Esophagus muscularis mucosa (tissue), 4 donors: ENCODE measurements at regions not wholly inside any gene's neighbourhood (a gene's known extent, or its start where the extent isn't known, plus 50 kb on each side); places are given as distances from the start of the nearest gene placed in this dataset.

ENCODE experiments used
- DNase-seq: peaks from one replicate; pipeline ENCODE4 v3.0.0-alpha.2; 2017; ENCODE audit errors: extremely low spot score
- H3K27ac ChIP-seq, 4 donors: fragments of 200-600 bp; sonication (generic); replicated peaks in 1 of 4; 1 replicate in 3 of 4; 2 replicates in 1 of 4; pipeline ENCODE4 v1.5.1; 2016 to 2019; ENCODE audit warnings: mild to moderate bottlenecking in 1 of 4
- H3K27me3 ChIP-seq, 4 donors: fragments of 200-600 bp; sonication (generic); one replicate each; pipeline versions ENCODE4 v1.5.1 to v1.6.0; 2016 to 2019
- H3K36me3 ChIP-seq, 4 donors: fragments of 200-600 bp; sonication (generic); one replicate each; pipeline ENCODE4 v1.5.1; 2016 to 2019
- H3K4me1 ChIP-seq, 4 donors: fragments of 200-600 bp; sonication (generic); one replicate each; pipeline ENCODE4 v1.5.1; 2016 to 2019
- H3K4me3 ChIP-seq, 4 donors: fragments of 200-600 bp; sonication (generic); 1 replicate in 2 of 4; 2 replicates in 2 of 4; pipeline ENCODE4 v1.5.1; 2016 to 2019; ENCODE audit warnings: mild to moderate bottlenecking in 4 of 4, moderate library complexity in 1 of 4
- H3K9me3 ChIP-seq, 4 donors: fragments of 200-600 bp; sonication (generic); 1 replicate in 3 of 4; 2 replicates in 1 of 4; pipeline ENCODE4 v1.5.1; 2016 to 2019
- EP300 ChIP-seq: sonication (generic); formaldehyde crosslinking; IDR thresholded peaks from one replicate; pipeline ENCODE4 v1.6.1; 2017; ENCODE audit warnings: antibody characterized with exemption
- POLR2A ChIP-seq: fragments of 450-650 bp; IDR thresholded peaks from one replicate; pipeline ENCODE4 v1.6.1; 2017; ENCODE audit warnings: antibody characterized with exemption, moderate library complexity, mild to moderate bottlenecking, low read depth
- POLR2AphosphoS5 ChIP-seq, 2 donors: sonication (generic); formaldehyde crosslinking; IDR thresholded peaks; one replicate each; pipeline ENCODE4 v1.6.1; 2017; ENCODE audit warnings: antibody characterized with exemption in 2 of 2
- WGBS: methylation state at CpG from one replicate; pipeline ENCODE4 v1.1.5; 2018; 5-methylcytosine and 5-hydroxymethylcytosine counted together
- intact Hi-C: fragments of 100-400 bp; cut with DNase I; formaldehyde crosslinking; loops from one replicate; pipeline ENCODE4 v1.15.1; 2023
- TF ChIP-seq, protein P1 (sequence below), 3 experiments: fragments of 200-600 bp in 2 of 3; fragments of 450-650 bp in 1 of 3; sonication (generic) in 2 of 3; IDR thresholded peaks; one replicate each; pipeline ENCODE4 v1.5.1; 2017 to 2019; ENCODE audit warnings: antibody characterized with exemption in 3 of 3, mild to moderate bottlenecking in 2 of 3, moderate library complexity in 1 of 3

DNA sequence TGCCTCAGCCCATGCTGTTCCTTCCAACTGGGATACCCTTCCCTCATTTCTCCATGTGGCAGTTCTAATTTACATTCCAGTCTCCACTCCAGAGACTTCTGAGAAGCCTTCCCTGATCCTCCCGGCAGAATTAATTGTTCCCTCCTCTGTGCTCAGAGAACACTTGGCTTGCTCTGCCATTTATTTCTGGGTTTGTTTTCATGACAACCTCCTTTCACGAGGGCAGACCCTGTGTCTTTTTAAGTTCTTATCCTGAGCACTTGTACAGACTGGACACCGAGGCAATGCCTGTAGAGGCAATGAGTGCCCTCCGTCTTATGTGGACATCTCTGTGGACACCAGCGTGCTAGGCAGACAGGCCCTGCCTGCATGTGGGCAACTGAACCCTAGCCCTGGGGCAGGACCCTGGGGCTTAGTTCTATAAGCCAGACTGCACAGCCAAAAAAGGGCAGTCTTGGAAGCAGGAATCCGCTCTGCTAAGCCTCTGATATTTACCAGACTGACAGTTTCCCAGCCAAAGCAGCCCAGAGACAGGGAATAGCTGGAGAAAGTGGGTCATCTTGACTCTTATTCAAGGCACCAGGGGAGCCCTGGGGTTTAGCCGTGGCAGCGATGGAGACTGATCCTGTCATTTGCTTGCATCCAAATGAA lies 474.0 kb downstream of the RPS24 start:
- peak; percentile 79 for DNase-seq
- TF ChIP-seq, protein P1, sequence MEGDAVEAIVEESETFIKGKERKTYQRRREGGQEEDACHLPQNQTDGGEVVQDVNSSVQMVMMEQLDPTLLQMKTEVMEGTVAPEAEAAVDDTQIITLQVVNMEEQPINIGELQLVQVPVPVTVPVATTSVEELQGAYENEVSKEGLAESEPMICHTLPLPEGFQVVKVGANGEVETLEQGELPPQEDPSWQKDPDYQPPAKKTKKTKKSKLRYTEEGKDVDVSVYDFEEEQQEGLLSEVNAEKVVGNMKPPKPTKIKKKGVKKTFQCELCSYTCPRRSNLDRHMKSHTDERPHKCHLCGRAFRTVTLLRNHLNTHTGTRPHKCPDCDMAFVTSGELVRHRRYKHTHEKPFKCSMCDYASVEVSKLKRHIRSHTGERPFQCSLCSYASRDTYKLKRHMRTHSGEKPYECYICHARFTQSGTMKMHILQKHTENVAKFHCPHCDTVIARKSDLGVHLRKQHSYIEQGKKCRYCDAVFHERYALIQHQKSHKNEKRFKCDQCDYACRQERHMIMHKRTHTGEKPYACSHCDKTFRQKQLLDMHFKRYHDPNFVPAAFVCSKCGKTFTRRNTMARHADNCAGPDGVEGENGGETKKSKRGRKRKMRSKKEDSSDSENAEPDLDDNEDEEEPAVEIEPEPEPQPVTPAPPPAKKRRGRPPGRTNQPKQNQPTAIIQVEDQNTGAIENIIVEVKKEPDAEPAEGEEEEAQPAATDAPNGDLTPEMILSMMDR (IDR thresholded peaks at IDR 0.05), result no peak
- TF ChIP-seq POLR2A (no peak), POLR2AphosphoS5 (IDR thresholded peaks at IDR 0.05) (peak in 1 of 2 donors; percentile 43), EP300 (peak; percentile 50)
- peak overlapping the region; percentile 75 to 80 (median 77) for H3K27ac ChIP-seq
- WGBS, result 26% methylated on average over 4 of the region's 8 CpGs
- no peak overlapping the region for H3K4me3 ChIP-seq
- no peaks in the 10 kb centered on the region for H3K9me3 ChIP-seq
- no peaks in the 10 kb centered on the region for H3K27me3 ChIP-seq
- H3K4me1 ChIP-seq, result peaks cover 4 to 64% (median 63%) of the 10 kb centered on the region in 4 donors
- no peaks in the 10 kb centered on the region for H3K36me3 ChIP-seq
- intact Hi-C loops, result no loop called here

DNA sequence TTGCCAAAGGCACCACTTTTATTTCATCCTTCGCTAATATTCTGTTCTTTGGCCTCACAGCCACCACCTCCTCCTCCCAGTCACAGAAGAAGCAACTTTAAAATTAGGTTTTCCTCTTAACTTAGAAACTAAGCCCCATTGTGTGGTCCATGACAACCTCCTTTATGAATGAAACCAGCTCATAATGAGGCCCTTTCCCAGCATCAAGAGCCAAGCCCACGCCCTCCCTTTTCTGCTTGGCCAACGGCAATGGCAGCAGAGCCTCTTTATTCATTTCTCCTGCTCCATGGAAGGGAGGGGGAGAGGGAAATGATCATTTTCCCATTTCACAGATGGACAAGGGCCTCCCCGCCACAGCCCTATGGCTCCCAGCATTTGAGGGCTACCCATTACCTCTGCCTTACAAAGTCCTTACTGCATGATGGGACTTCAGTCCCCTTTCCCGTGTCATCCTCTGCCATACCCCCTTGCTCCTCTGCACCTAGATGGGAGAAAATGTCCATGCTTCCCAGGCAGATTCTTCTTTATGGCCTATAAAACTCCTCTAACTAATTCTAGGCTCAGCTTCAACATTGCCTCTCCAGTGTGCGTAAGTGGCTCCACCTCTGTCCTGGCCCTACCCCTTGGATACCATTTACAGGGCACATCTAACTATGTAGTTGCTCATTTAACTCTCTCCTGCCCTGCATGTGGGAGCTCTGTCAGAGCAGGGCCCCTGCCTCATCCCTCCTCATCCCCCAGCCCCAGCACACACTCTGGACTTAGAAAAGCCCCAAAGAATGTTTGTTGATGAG lies 475.5 kb downstream of the RPS24 start:
- no peak for TF ChIP-seq POLR2AphosphoS5 (IDR thresholded peaks at IDR 0.05)
- Histone ChIP-seq H3K9me3 (no peaks in the 10 kb centered on the region), H3K4me1 (peaks cover 4 to 76% (median 72%) of the 10 kb centered on the region in 4 donors), H3K4me3 (no peak overlapping the region), H3K27ac (peak overlapping the region; percentile 75 to 80 (median 77)), H3K27me3 (no peaks in the 10 kb centered on the region), H3K36me3 (no peaks in the 10 kb centered on the region)
- intact Hi-C loops, result no loop called here
- 83% methylated on average over 6 of the region's 6 CpGs for WGBS
- peak; percentile 80 for DNase-seq

DNA sequence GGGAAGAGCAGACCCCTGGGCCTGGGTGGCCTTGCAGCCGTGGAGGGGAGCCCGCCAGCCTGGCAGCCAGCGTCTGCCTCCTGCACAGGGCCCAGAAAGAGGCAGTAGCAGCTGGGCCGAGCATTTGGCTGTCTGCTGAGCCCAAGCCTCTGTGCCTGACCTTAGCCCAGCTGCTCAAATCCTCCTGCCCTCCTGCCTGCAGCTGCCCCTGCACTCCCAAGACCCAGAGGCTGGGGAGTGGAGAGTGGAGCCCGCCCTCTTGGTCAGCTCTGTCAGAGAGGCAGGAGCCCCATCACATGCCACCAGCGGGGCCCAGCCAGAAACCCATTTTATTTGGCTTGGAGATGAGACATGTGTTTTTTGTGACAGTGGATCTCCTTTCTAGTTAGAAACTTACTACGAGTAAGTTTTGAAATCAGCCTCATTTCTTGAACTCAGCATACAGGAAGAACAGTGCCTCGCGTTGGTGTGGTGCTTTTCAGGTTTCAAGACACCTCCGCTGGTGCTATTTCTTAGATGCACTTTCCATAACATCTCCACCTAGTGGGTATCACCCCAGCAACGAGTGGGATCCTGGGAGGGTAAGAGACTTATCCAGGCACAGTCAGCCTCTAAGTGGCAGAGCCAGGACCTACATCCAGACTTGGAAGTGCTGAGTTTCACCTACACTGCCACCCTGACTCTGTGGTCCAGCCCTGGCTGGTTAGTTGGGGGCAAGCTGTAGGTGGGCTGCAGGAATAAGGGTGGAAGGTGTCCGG lies 477.1 kb downstream of the RPS24 start:
- Histone ChIP-seq H3K27me3 (no peaks in the 10 kb centered on the region), H3K36me3 (no peaks in the 10 kb centered on the region), H3K27ac (peak overlapping the region; percentile 75 to 80 (median 76)), H3K9me3 (no peaks in the 10 kb centered on the region), H3K4me1 (peaks cover 11 to 92% (median 88%) of the 10 kb centered on the region in 4 donors), H3K4me3 (no peak overlapping the region)
- DNase-seq, result peak; percentile 92
- WGBS, result 51% methylated on average over 12 of the region's 12 CpGs
- intact Hi-C loops, result loop anchor here (10.0 kb wide), 1 partner anchor 296 kb away; no protein-coding TSS in a partner anchor
- TF ChIP-seq POLR2A (no peak), EP300 (no peak), POLR2AphosphoS5 (IDR thresholded peaks at IDR 0.05) (no peak)
- TF ChIP-seq, protein P1 (IDR thresholded peaks at IDR 0.05), result no peak

DNA sequence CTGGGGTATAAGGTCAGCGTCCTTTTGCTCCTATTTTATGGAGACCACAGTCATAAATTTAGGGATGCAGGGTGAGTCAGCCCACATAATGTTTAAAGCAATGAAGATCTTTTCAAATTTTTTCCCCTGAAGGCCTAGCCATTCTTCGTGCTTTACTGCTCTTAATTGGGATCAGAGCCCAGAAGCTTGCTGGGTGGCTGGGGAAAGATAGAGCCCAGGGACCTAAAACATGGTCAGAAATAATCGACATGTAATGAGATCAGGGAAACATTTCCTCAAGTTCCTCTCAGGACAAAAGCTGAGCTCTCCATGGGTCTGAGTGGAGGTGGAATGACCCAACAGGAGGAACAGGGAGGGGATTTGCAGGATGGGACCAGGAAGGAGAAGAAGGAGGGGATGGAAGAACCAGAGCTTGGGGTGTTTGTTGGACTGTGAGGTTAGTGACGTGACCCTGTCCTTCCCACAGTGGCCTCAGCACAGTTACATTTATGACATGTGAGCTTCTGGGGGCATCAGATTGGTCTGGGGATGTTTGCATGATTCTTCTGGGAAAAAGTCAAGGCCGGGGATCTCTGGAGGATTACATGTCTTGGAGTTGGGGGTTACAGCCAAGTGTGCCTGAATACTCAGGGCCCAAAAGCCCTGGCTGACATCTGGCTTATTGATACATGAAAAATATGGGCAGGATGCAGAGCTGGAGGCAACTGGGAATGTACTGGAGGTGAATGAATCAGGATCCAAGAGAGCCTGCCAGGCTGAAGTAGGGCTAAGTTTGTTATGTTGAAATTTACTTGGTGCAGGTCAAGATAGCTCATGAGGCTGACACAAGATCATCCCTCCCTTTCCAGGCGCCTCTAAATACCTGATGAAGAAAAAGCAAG lies 477.9 kb downstream of the RPS24 start:
- peak overlapping the region; percentile 75 to 80 (median 76) for H3K27ac ChIP-seq
- intact Hi-C loops, result loop anchor here (10.0 kb wide), 1 partner anchor 297 kb away; no protein-coding TSS in a partner anchor
- 65% methylated on average over 6 of the region's 6 CpGs for WGBS
- H3K4me3 ChIP-seq, result no peak overlapping the region
- DNase-seq, result peak; percentile 89
- no peaks in the 10 kb centered on the region for H3K36me3 ChIP-seq
- H3K27me3 ChIP-seq, result no peaks in the 10 kb centered on the region
- H3K4me1 ChIP-seq, result peaks cover 11 to 97% (median 92%) of the 10 kb centered on the region in 4 donors
- TF ChIP-seq POLR2A (no peak), POLR2AphosphoS5 (IDR thresholded peaks at IDR 0.05) (no peak), EP300 (no peak)
- TF ChIP-seq, protein P1 (IDR thresholded peaks at IDR 0.05), result no peak
- H3K9me3 ChIP-seq, result no peaks in the 10 kb centered on the region
